ENCODE measurements at regions not wholly inside any gene's neighbourhood (a gene's known extent, or its start where the extent isn't known, plus 50 kb on each side); places are given as distances from the start of the nearest gene placed in this dataset.

GRCh38 chr9:126218359-126219125 lies 108.1 kb upstream of the MVB12B start:
- TF ChIP-seq, protein P1, sequence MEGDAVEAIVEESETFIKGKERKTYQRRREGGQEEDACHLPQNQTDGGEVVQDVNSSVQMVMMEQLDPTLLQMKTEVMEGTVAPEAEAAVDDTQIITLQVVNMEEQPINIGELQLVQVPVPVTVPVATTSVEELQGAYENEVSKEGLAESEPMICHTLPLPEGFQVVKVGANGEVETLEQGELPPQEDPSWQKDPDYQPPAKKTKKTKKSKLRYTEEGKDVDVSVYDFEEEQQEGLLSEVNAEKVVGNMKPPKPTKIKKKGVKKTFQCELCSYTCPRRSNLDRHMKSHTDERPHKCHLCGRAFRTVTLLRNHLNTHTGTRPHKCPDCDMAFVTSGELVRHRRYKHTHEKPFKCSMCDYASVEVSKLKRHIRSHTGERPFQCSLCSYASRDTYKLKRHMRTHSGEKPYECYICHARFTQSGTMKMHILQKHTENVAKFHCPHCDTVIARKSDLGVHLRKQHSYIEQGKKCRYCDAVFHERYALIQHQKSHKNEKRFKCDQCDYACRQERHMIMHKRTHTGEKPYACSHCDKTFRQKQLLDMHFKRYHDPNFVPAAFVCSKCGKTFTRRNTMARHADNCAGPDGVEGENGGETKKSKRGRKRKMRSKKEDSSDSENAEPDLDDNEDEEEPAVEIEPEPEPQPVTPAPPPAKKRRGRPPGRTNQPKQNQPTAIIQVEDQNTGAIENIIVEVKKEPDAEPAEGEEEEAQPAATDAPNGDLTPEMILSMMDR (IDR thresholded peaks at IDR 0.05): no peak
- no peak for TF ChIP-seq POLR2A (IDR thresholded peaks at IDR 0.05)

Measured in Peyer's patch (tissue), 4 donors.